K562 (cell line): ENCODE measurements at regions not wholly inside any gene's neighbourhood (a gene's known extent, or its start where the extent isn't known, plus 50 kb on each side); places are given as distances from the start of the nearest gene placed in this dataset.

Experiments used
- CBX3 ChIP-seq, 2 experiments: IDR thresholded peaks; 1 replicate in 1 of 2; 2 replicates in 1 of 2; pipeline ENCODE4 v1.6.1; 2012; ENCODE audit warnings: inconsistent platforms in 2 of 2, low read length in 2 of 2, borderline replicate concordance in 1 of 2, control low read depth in 1 of 2
- CCNT2 ChIP-seq: IDR thresholded peaks from 2 replicates; pipeline ENCODE4 v1.6.1; 2011; ENCODE audit warnings: borderline replicate concordance, low read depth, mild to moderate bottlenecking, moderate library complexity, mixed read lengths, low read length; ENCODE audit not compliant: insufficient read length; ENCODE audit errors: extremely low read depth
- CEBPG ChIP-seq, 3 experiments: fragments of 200-800 bp in 1 of 3; sonication (Bioruptor generic) in 1 of 3; sonication (generic) in 1 of 3; formaldehyde crosslinking in 1 of 3; IDR thresholded peaks in 2 of 3; conservative IDR thresholded peaks in 1 of 3; 2 replicates each; pipeline versions ENCODE4 v1.6.1 to v1.8.0; 2016 to 2022; ENCODE audit warnings: missing compliant biosample characterization in 2 of 3, missing genetic modification characterization in 2 of 3, mild to moderate bottlenecking in 1 of 3, missing genetic modification reagents in 1 of 3
- DIDO1 ChIP-seq: fragments of 450-650 bp; IDR thresholded peaks from 2 replicates; pipeline ENCODE4 v1.6.1; 2016; ENCODE audit warnings: low read depth, missing biosample characterization, missing genetic modification characterization
- EP300 ChIP-seq: IDR thresholded peaks from 2 replicates; pipeline ENCODE4 v1.6.1; 2012; ENCODE audit warnings: low read length, improper control_type of control experiment
- HLTF ChIP-seq: fragments of 450-650 bp; IDR thresholded peaks from 2 replicates; pipeline ENCODE4 v1.6.1; 2016
- ILK ChIP-seq: fragments of 450-650 bp; IDR thresholded peaks from 2 replicates; pipeline ENCODE4 v1.6.1; 2016; ENCODE audit warnings: missing genetic modification characterization, low read depth, mild to moderate bottlenecking, missing compliant biosample characterization, moderate library complexity, borderline replicate concordance
- KDM5B ChIP-seq: fragments of 200-600 bp; sonication (generic); IDR thresholded peaks from 2 replicates; pipeline ENCODE4 v1.6.1; 2012; ENCODE audit warnings: low read depth, mild to moderate bottlenecking, moderate library complexity, low read length, control low read depth, inconsistent platforms; ENCODE audit not compliant: insufficient replicate concordance
- MECOM ChIP-seq: fragments of 250-450 bp; sonication (Bioruptor Pico); IDR thresholded peaks from 2 replicates; pipeline ENCODE4 v1.8.0; 2022; ENCODE audit warnings: inconsistent platforms
- MXI1 ChIP-seq: IDR thresholded peaks from 2 replicates; pipeline ENCODE4 v1.6.1; 2011; ENCODE audit warnings: low read depth, mild to moderate bottlenecking, improper control_type of control experiment, low read length
- NFRKB ChIP-seq: fragments of 450-650 bp; IDR thresholded peaks from 2 replicates; pipeline ENCODE4 v1.6.1; 2016; ENCODE audit warnings: low read depth
- SIX5 ChIP-seq, 2 experiments: IDR thresholded peaks; 2 replicates each; pipeline ENCODE4 v1.6.1; 2011; ENCODE audit warnings: low read length in 2 of 2, borderline replicate concordance in 1 of 2, low read depth in 1 of 2, mild to moderate bottlenecking in 1 of 2, moderate library complexity in 1 of 2; ENCODE audit not compliant: insufficient read depth in 1 of 2
- SMARCA4 ChIP-seq: fragments of 450-650 bp; IDR thresholded peaks from 2 replicates; pipeline ENCODE4 v1.6.1; 2016
- TRIM24 ChIP-seq, 2 experiments: fragments of 450-650 bp; IDR thresholded peaks; 2 replicates each; pipeline ENCODE4 v1.6.1; 2016
- TRIM28 ChIP-seq: fragments of 450-650 bp; IDR thresholded peaks from 2 replicates; pipeline ENCODE4 v1.6.1; 2017
- U2AF1 ChIP-seq: fragments of 200-400 bp; formaldehyde crosslinking; optimal IDR thresholded peaks from 2 replicates; pipeline ENCODE3; 2017; ENCODE audit warnings: mild to moderate bottlenecking, low read depth, low read length, moderate library complexity
- ZC3H11A ChIP-seq: IDR thresholded peaks from 2 replicates; pipeline ENCODE4 v1.6.1; 2012; ENCODE audit warnings: low read depth, low read length, improper control_type of control experiment
- ZC3H8 ChIP-seq: fragments of 450-650 bp; IDR thresholded peaks from 2 replicates; pipeline ENCODE4 v1.6.1; 2017
- ZNF197 ChIP-seq: fragments of 200-800 bp; sonication (Bioruptor generic); IDR thresholded peaks from 2 replicates; pipeline ENCODE4 v1.6.1; 2016; ENCODE audit warnings: low read depth, missing genetic modification characterization, missing compliant biosample characterization
- TF ChIP-seq, protein P1 (sequence below): sonication (generic); formaldehyde crosslinking; IDR thresholded peaks from 2 replicates; pipeline ENCODE4 v1.8.0; 2022; ENCODE audit warnings: missing genetic modification reagents, mild to moderate bottlenecking, borderline replicate concordance
- TF ChIP-seq, protein P2 (sequence below): fragments of 450-650 bp; IDR thresholded peaks from 2 replicates; pipeline ENCODE4 v1.6.1; 2016; ENCODE audit warnings: mild to moderate bottlenecking

- no peak for TF ChIP-seq ZC3H11A
- peak; percentile 61 for TF ChIP-seq SMARCA4
- TF ChIP-seq TRIM28, result 0 out of 2 replicates have a peak, but pooled peaks have one; percentile 39
- TF ChIP-seq NFRKB, result no peak
- TF ChIP-seq U2AF1, result no peak
- TF ChIP-seq SIX5 (IDR thresholded peaks at IDR 0.05; ENCODE audit: borderline replicate concordance in 1 of 2, insufficient read depth in 1 of 2, low read depth in 1 of 2, low read length in 2 of 2), result no peak
- TF ChIP-seq CEBPG (CRISPR knock-in tag; IDR thresholded peaks at IDR 0.05), result no peak
- peak in 1 of 2 experiments; percentile 1; a peak in 1 of 4 replicates for TF ChIP-seq CEBPG (tag; conservative IDR thresholded peaks at IDR 0.05 in 1 of 2, IDR thresholded peaks at IDR 0.05 in 1 of 2)
- no peak for TF ChIP-seq DIDO1
- 0 out of 2 replicates have a peak, but pooled peaks have one; percentile 28 for TF ChIP-seq ZNF197 (CRISPR knock-in tag)
- no peak for TF ChIP-seq HLTF
- TF ChIP-seq MXI1, result no peak
- TF ChIP-seq TRIM24 (IDR thresholded peaks at IDR 0.05), result peak in 1 of 2 experiments; percentile 31; a peak in 1 of 4 replicates
- TF ChIP-seq, protein P1, sequence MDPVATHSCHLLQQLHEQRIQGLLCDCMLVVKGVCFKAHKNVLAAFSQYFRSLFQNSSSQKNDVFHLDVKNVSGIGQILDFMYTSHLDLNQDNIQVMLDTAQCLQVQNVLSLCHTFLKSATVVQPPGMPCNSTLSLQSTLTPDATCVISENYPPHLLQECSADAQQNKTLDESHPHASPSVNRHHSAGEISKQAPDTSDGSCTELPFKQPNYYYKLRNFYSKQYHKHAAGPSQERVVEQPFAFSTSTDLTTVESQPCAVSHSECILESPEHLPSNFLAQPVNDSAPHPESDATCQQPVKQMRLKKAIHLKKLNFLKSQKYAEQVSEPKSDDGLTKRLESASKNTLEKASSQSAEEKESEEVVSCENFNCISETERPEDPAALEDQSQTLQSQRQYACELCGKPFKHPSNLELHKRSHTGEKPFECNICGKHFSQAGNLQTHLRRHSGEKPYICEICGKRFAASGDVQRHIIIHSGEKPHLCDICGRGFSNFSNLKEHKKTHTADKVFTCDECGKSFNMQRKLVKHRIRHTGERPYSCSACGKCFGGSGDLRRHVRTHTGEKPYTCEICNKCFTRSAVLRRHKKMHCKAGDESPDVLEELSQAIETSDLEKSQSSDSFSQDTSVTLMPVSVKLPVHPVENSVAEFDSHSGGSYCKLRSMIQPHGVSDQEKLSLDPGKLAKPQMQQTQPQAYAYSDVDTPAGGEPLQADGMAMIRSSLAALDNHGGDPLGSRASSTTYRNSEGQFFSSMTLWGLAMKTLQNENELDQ, result no peak
- peak; percentile 20 for TF ChIP-seq CCNT2
- TF ChIP-seq ZC3H8, result no peak
- no peak for TF ChIP-seq KDM5B
- TF ChIP-seq CBX3 (IDR thresholded peaks at IDR 0.05; ENCODE audit: borderline replicate concordance in 1 of 2, low read length in 2 of 2), result peak in 1 of 2 experiments; percentile 52; a peak in 1 of 3 replicates
- TF ChIP-seq ILK (tag), result no peak
- TF ChIP-seq, protein P2, sequence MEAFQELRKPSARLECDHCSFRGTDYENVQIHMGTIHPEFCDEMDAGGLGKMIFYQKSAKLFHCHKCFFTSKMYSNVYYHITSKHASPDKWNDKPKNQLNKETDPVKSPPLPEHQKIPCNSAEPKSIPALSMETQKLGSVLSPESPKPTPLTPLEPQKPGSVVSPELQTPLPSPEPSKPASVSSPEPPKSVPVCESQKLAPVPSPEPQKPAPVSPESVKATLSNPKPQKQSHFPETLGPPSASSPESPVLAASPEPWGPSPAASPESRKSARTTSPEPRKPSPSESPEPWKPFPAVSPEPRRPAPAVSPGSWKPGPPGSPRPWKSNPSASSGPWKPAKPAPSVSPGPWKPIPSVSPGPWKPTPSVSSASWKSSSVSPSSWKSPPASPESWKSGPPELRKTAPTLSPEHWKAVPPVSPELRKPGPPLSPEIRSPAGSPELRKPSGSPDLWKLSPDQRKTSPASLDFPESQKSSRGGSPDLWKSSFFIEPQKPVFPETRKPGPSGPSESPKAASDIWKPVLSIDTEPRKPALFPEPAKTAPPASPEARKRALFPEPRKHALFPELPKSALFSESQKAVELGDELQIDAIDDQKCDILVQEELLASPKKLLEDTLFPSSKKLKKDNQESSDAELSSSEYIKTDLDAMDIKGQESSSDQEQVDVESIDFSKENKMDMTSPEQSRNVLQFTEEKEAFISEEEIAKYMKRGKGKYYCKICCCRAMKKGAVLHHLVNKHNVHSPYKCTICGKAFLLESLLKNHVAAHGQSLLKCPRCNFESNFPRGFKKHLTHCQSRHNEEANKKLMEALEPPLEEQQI, result peak; percentile 86
- peak; percentile 59; the same call in 1 of the 2 replicates for TF ChIP-seq EP300
- TF ChIP-seq MECOM, result no peak
Measured at GRCh38 chr15:95629503-95630168, 700.9 kb upstream of the NR2F2 start (continued).
